Vagina (tissue), 2 donors: ENCODE measurements at regions not wholly inside any gene's neighbourhood (a gene's known extent, or its start where the extent isn't known, plus 50 kb on each side); places are given as distances from the start of the nearest gene placed in this dataset.

Experiments used
- DNase-seq, 2 donors: peaks; one replicate each; pipeline ENCODE4 v3.0.0-alpha.2; 2017; ENCODE audit errors: extremely low spot score in 2 of 2
- H3K27ac ChIP-seq: fragments of 200-600 bp; sonication (generic); one replicate; pipeline ENCODE4 v1.5.1; 2019
- H3K27me3 ChIP-seq: fragments of 200-600 bp; sonication (generic); one replicate; pipeline ENCODE4 v1.5.1; 2019
- H3K36me3 ChIP-seq, 2 donors: fragments of 200-600 bp; sonication (generic); one replicate each; pipeline ENCODE4 v1.5.1; 2017 to 2019
- H3K4me1 ChIP-seq: fragments of 200-600 bp; sonication (generic); one replicate; pipeline ENCODE4 v1.5.1; 2019
- H3K4me3 ChIP-seq, 2 donors: fragments of 200-600 bp; sonication (generic); 1 replicate in 1 of 2; 2 replicates in 1 of 2; pipeline ENCODE4 v1.5.1; 2016 to 2019
- H3K9me3 ChIP-seq: fragments of 200-600 bp; sonication (generic); one replicate; pipeline ENCODE4 v1.5.1; 2019
- POLR2A ChIP-seq, 2 donors: fragments of 450-650 bp; IDR thresholded peaks; one replicate each; pipeline ENCODE4 v1.6.1; 2017; ENCODE audit warnings: antibody characterized with exemption in 2 of 2, mild to moderate bottlenecking in 2 of 2, moderate library complexity in 2 of 2
- POLR2AphosphoS5 ChIP-seq, 2 donors: sonication (generic); formaldehyde crosslinking; IDR thresholded peaks; one replicate each; pipeline ENCODE4 v1.9.0; 2017; ENCODE audit warnings: antibody characterized with exemption in 2 of 2, mild to moderate bottlenecking in 2 of 2, low read depth in 1 of 2; ENCODE audit not compliant: insufficient read depth in 1 of 2
- intact Hi-C: fragments of 100-400 bp; cut with DNase I; formaldehyde crosslinking; loops from one replicate; pipeline ENCODE4 v1.15.1; 2023
- TF ChIP-seq, protein P1 (sequence below), 3 experiments: fragments of 450-650 bp in 2 of 3; fragments of 200-600 bp in 1 of 3; sonication (generic) in 1 of 3; IDR thresholded peaks; one replicate each; pipeline ENCODE4 v1.5.1; 2017 to 2019; ENCODE audit warnings: antibody characterized with exemption in 3 of 3, mild to moderate bottlenecking in 2 of 3, moderate library complexity in 2 of 3

DNA sequence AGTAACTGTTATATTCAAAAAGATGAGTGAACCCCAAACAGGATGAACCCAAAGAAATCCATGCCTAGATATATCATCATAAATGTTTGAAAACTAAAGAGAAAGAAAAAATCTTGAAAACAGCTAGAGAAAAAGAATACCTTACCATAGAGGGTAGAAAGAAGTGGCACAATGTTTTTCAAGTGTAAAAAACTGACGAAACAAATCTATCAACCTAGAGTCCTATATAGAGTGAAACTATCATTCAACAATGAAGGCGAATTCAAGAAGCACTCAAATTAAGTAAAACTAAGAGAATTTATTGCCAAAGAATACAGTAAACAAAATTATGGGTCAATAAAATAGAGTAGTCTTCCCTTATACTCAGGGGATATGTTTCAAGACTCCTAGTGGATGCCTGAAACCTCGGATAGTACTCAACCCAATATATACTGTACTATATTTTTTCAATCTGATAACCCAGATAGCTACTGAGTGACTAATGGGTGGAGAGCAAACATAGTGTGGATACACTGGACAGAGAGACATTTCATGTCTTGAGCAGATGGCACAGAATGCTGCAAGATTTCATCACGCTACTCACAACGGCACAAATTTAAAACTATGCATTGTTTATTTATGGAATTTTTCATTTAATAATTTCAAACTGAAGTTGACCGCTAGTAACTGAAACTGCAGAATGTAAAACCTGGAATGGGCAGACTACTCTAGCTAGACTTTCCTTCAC, 52.6 kb upstream of the TMEM106B start:
- no peaks in the 10 kb centered on the region for H3K9me3 ChIP-seq
- no peak overlapping the region for H3K27ac ChIP-seq
- TF ChIP-seq POLR2A (IDR thresholded peaks at IDR 0.05) = no peak
- TF ChIP-seq, protein P1, sequence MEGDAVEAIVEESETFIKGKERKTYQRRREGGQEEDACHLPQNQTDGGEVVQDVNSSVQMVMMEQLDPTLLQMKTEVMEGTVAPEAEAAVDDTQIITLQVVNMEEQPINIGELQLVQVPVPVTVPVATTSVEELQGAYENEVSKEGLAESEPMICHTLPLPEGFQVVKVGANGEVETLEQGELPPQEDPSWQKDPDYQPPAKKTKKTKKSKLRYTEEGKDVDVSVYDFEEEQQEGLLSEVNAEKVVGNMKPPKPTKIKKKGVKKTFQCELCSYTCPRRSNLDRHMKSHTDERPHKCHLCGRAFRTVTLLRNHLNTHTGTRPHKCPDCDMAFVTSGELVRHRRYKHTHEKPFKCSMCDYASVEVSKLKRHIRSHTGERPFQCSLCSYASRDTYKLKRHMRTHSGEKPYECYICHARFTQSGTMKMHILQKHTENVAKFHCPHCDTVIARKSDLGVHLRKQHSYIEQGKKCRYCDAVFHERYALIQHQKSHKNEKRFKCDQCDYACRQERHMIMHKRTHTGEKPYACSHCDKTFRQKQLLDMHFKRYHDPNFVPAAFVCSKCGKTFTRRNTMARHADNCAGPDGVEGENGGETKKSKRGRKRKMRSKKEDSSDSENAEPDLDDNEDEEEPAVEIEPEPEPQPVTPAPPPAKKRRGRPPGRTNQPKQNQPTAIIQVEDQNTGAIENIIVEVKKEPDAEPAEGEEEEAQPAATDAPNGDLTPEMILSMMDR (IDR thresholded peaks at IDR 0.05) = no peak
- TF ChIP-seq POLR2AphosphoS5 (IDR thresholded peaks at IDR 0.05; ENCODE audit: insufficient read depth in 1 of 2, low read depth in 1 of 2) = no peak
- no peaks in the 10 kb centered on the region for H3K36me3 ChIP-seq
- no peak overlapping the region for H3K4me3 ChIP-seq
- intact Hi-C loops = no loop called here
- H3K27me3 ChIP-seq = no peaks in the 10 kb centered on the region
- no peak for DNase-seq
- H3K4me1 ChIP-seq = no peaks in the 10 kb centered on the region

GRCh38 chr7:12161146-12161545, 49.9 kb upstream of the TMEM106B start:
- DNase-seq = no peak
- Histone ChIP-seq H3K4me1 (no peaks in the 10 kb centered on the region), H3K27me3 (no peaks in the 10 kb centered on the region), H3K4me3 (no peak overlapping the region), H3K27ac (no peak overlapping the region), H3K9me3 (no peaks in the 10 kb centered on the region), H3K36me3 (no peaks in the 10 kb centered on the region)
- intact Hi-C loops = no loop called here
- TF ChIP-seq, protein P1 (IDR thresholded peaks at IDR 0.05) = no peak
- TF ChIP-seq POLR2AphosphoS5 (IDR thresholded peaks at IDR 0.05; ENCODE audit: insufficient read depth in 1 of 2, low read depth in 1 of 2) (no peak), POLR2A (IDR thresholded peaks at IDR 0.05) (no peak)
